PC-9 (cell line): ENCODE measurements at regions not wholly inside any gene's neighbourhood (a gene's known extent, or its start where the extent isn't known, plus 50 kb on each side); places are given as distances from the start of the nearest gene placed in this dataset.

Source experiments
- BruUV-seq: library from RNA; stranded (reverse); fragments of 400-500 nt; replicated peaks from 2 replicates; lab custom pipeline; 2021; lab: Mats Ljungman, UMichigan
- CTCF ChIA-PET: fragments of 300-600 bp; sonication (Branson Sonifier 250); formaldehyde crosslinking; loops from one replicate; lab custom pipeline; 2022; ENCODE audit warnings: antibody characterized with exemption; lab: Charles Lee
- POLR2A ChIA-PET: fragments of 300-600 bp; sonication (Branson Sonifier 250); formaldehyde crosslinking; loops from one replicate; lab custom pipeline; 2022; ENCODE audit warnings: antibody characterized with exemption; ENCODE audit not compliant: unreplicated experiment; lab: Charles Lee
- DNase-seq, 2 experiments: peaks; one replicate each; pipeline versions ENCODE4 v3.0.0 to v3.0.0-alpha.2; 2015 to 2022; ENCODE audit warnings: mixed read lengths in 1 of 2
- H2AFZ ChIP-seq: fragments of 200-600 bp; sonication (generic); 2 replicates; pipeline ENCODE4 v1.8.1; 2017; ENCODE audit warnings: antibody characterized with exemption
- H3F3A ChIP-seq: fragments of 200-600 bp; sonication (generic); 2 replicates; pipeline ENCODE4 v1.8.1; 2017; ENCODE audit warnings: antibody characterized with exemption, mild to moderate bottlenecking, low read depth; ENCODE audit not compliant: insufficient read depth
- H3K27ac ChIP-seq: fragments of 200-600 bp; sonication (generic); 2 replicates; pipeline ENCODE4 v1.6.1; 2016; ENCODE audit warnings: mixed run types
- H3K27me3 ChIP-seq: fragments of 200-600 bp; sonication (generic); 2 replicates; pipeline ENCODE4 v1.6.1; 2016; ENCODE audit warnings: low read depth, mixed run types; ENCODE audit not compliant: insufficient read depth
- H3K36me3 ChIP-seq: fragments of 200-600 bp; sonication (generic); 2 replicates; pipeline ENCODE4 v1.6.1; 2016; ENCODE audit warnings: low read depth, mixed run types
- H3K4me1 ChIP-seq: fragments of 200-600 bp; sonication (generic); replicated peaks from 2 replicates; pipeline ENCODE4 v1.6.1; 2016; ENCODE audit warnings: mixed run types; ENCODE audit not compliant: insufficient read depth
- H3K4me2 ChIP-seq: fragments of 200-600 bp; sonication (generic); 2 replicates; pipeline ENCODE4 v1.6.1; 2017; ENCODE audit warnings: mixed run types
- H3K4me3 ChIP-seq: fragments of 200-600 bp; sonication (generic); 2 replicates; pipeline ENCODE4 v1.6.1; 2016; ENCODE audit warnings: mixed run types
- H3K79me2 ChIP-seq: fragments of 200-600 bp; sonication (generic); 2 replicates; pipeline ENCODE4 v1.6.1; 2017; ENCODE audit warnings: low read depth, mixed run types
- H3K9me2 ChIP-seq: fragments of 200-600 bp; sonication (generic); 2 replicates; pipeline ENCODE4 v1.8.1; 2017; ENCODE audit warnings: mild to moderate bottlenecking; ENCODE audit not compliant: insufficient read depth
- H3K9me3 ChIP-seq: fragments of 200-600 bp; sonication (generic); 2 replicates; pipeline ENCODE4 v1.8.1; 2016; ENCODE audit warnings: low read depth; ENCODE audit not compliant: insufficient read depth
- H4K20me1 ChIP-seq: fragments of 200-600 bp; sonication (generic); 2 replicates; pipeline ENCODE4 v1.8.1; 2017; ENCODE audit not compliant: insufficient read depth
- CTCF ChIP-seq: fragments of 200-600 bp; sonication (generic); conservative IDR thresholded peaks from 2 replicates; pipeline ENCODE4 v1.6.1; 2017; ENCODE audit warnings: mixed run types, antibody characterized with exemption, mild to moderate bottlenecking, moderate library complexity
- EZH2 ChIP-seq: fragments of 200-600 bp; sonication (generic); IDR thresholded peaks from 2 replicates; pipeline ENCODE4 v1.8.0; 2017; ENCODE audit warnings: antibody characterized with exemption, low read depth
- intact Hi-C: fragments of 100-400 bp; cut with micrococcal nuclease; formaldehyde crosslinking; loops from one replicate; pipeline ENCODE4 v1.10.0; 2022; ENCODE audit not compliant: unreplicated experiment

GRCh38 chr12:67752226-67752732 lies 103.7 kb downstream of the DYRK2 start:
- DNase-seq = peak in 1 of 2 experiments; percentile 46
- Histone ChIP-seq H3K9me2 (no peaks in the 10 kb centered on the region), H3K36me3 (no peaks in the 10 kb centered on the region), H3F3A (peaks cover 6% of the 10 kb centered on the region; the same call in 1 of the 2 replicates), H3K9me3 (no peaks in the 10 kb centered on the region), H2AFZ (no peak overlapping the region), H3K4me1 (peaks cover 15% of the 10 kb centered on the region), H4K20me1 (no peaks in the 10 kb centered on the region), H3K4me3 (no peak overlapping the region), H3K27me3 (no peaks in the 10 kb centered on the region), H3K27ac (no peak overlapping the region), H3K4me2 (no peak overlapping the region), H3K79me2 (no peaks in the 10 kb centered on the region)
- no TSS peak for BruUV-seq
- TF ChIP-seq CTCF = no peak
- no peak for TF ChIP-seq EZH2
- ChIA-PET POLR2A (no interaction called here), CTCF (no interaction called here)
- intact Hi-C loops = no loop called here

GRCh38 chr12:67754933-67755697 lies 106.6 kb downstream of the DYRK2 start:
- Histone ChIP-seq H3K27me3 (no peaks in the 10 kb centered on the region), H4K20me1 (no peaks in the 10 kb centered on the region), H3K36me3 (no peaks in the 10 kb centered on the region), H3K27ac (no peak overlapping the region), H3K4me2 (no peak overlapping the region), H3K4me1 (peaks cover 7% of the 10 kb centered on the region; the same call in 1 of the 2 replicates), H3K79me2 (no peaks in the 10 kb centered on the region), H2AFZ (no peak overlapping the region), H3F3A (no peaks in the 10 kb centered on the region), H3K9me2 (no peaks in the 10 kb centered on the region), H3K4me3 (no peak overlapping the region), H3K9me3 (no peaks in the 10 kb centered on the region)
- TF ChIP-seq CTCF (no peak), EZH2 (no peak)
- POLR2A ChIA-PET = interaction anchor here (0.6 kb wide), 1 partner anchor 162 kb away, joined by 6 read pairs; no protein-coding TSS in a partner anchor
- no peak for DNase-seq
- no TSS peak for BruUV-seq
- intact Hi-C loops = no loop called here
- CTCF ChIA-PET = no interaction called here

GRCh38 chr12:67757651-67758050 lies 109.1 kb downstream of the DYRK2 start:
- Histone ChIP-seq H2AFZ (no peak overlapping the region), H3K27me3 (no peaks in the 10 kb centered on the region), H3K79me2 (no peaks in the 10 kb centered on the region), H4K20me1 (no peaks in the 10 kb centered on the region), H3K9me2 (no peaks in the 10 kb centered on the region), H3K4me2 (no peak overlapping the region), H3K27ac (no peak overlapping the region), H3K4me1 (peaks cover 14% of the 10 kb centered on the region; the same call in 1 of the 2 replicates), H3K36me3 (no peaks in the 10 kb centered on the region), H3F3A (no peaks in the 10 kb centered on the region), H3K9me3 (no peaks in the 10 kb centered on the region; the same call in 1 of the 2 replicates), H3K4me3 (no peak overlapping the region)
- no peak for TF ChIP-seq CTCF
- TF ChIP-seq EZH2 = no peak
- DNase-seq = no peak
- CTCF ChIA-PET = no interaction called here
- BruUV-seq = no TSS peak
- POLR2A ChIA-PET = no interaction called here
- intact Hi-C loops = no loop called here
